Endothelial cell of umbilical vein (primary cell): ENCODE measurements at regions not wholly inside any gene's neighbourhood (a gene's known extent, or its start where the extent isn't known, plus 50 kb on each side); places are given as distances from the start of the nearest gene placed in this dataset.

Experiments used
- BruUV-seq: library from RNA; stranded (reverse); fragments of 400-500 nt; replicated peaks from 2 replicates; lab custom pipeline; 2021; lab: Mats Ljungman, UMichigan
- CTCF ChIA-PET: fragments of 300-600, 350-600 bp; sonication (Branson Sonifier 250); formaldehyde crosslinking; loops from one replicate; lab custom pipeline; 2021; ENCODE audit warnings: antibody characterized with exemption, inconsistent platforms; lab: Charles Lee
- POLR2A ChIA-PET: fragments of 300-600, 350-600 bp; sonication (Branson Sonifier 250); formaldehyde crosslinking; loops from one replicate; lab custom pipeline; 2021; ENCODE audit warnings: antibody characterized with exemption, inconsistent platforms; lab: Charles Lee
- DNase-seq: peaks from one replicate; pipeline ENCODE4 v3.0.0-alpha.2; 2011; ENCODE audit warnings: low read depth, low spot score
- FAIRE-seq: peaks from 2 replicates; lab custom pipeline; 2011; peaks lifted over from hg19 to GRCh38; lab: Jason Lieb, UNC
- H2AFZ ChIP-seq: 2 replicates; pipeline ENCODE4 v1.6.0; 2012; ENCODE audit warnings: low read depth, low read length, control low read depth, inconsistent platforms
- H3K27ac ChIP-seq: 2 replicates; pipeline ENCODE4 v1.5.1; 2011; ENCODE audit warnings: low read depth, mild to moderate bottlenecking, control low read depth, low read length, moderate library complexity; ENCODE audit not compliant: insufficient read depth
- H3K27me3 ChIP-seq, 2 experiments: 2 replicates each; pipeline versions ENCODE4 v1.6.0 to v1.6.1; 2011; ENCODE audit warnings: low read length in 2 of 2, mixed read lengths in 1 of 2; ENCODE audit not compliant: control insufficient read depth in 2 of 2, insufficient read depth in 2 of 2
- H3K36me3 ChIP-seq, 2 experiments: 2 replicates in 1 of 2; 3 replicates in 1 of 2; pipeline ENCODE4 v1.5.1; 2011; ENCODE audit warnings: low read length in 2 of 2, mild to moderate bottlenecking in 1 of 2, moderate library complexity in 1 of 2; ENCODE audit not compliant: control insufficient read depth in 2 of 2, insufficient read depth in 2 of 2; ENCODE audit errors: extremely low read depth in 1 of 2
- H3K4me1 ChIP-seq: 3 replicates; pipeline ENCODE4 v1.5.1; 2011; ENCODE audit warnings: mild to moderate bottlenecking, low read length; ENCODE audit not compliant: control insufficient read depth, insufficient read depth; ENCODE audit errors: extremely low read depth
- H3K4me2 ChIP-seq: 2 replicates; pipeline ENCODE4 v1.6.1; 2011; ENCODE audit warnings: low read length, control low read depth, mixed read lengths; ENCODE audit not compliant: insufficient read depth
- H3K4me3 ChIP-seq, 3 experiments: fragments of 200-600 bp in 1 of 3; sonication (generic), shearing (Covaris generic) in 1 of 3; replicated peaks in 1 of 3; 2 replicates each; pipeline ENCODE4 v1.5.1; 2011 to 2016; ENCODE audit warnings: control low read depth in 3 of 3, low read length in 3 of 3, mild to moderate bottlenecking in 2 of 3, inconsistent platforms in 1 of 3, low read depth in 1 of 3, moderate library complexity in 1 of 3; ENCODE audit not compliant: insufficient read depth in 1 of 3
- H3K79me2 ChIP-seq: 2 replicates; pipeline ENCODE4 v1.6.0; 2012; ENCODE audit warnings: low read length, inconsistent platforms; ENCODE audit not compliant: control insufficient read depth, insufficient read depth
- H3K9ac ChIP-seq: replicated peaks from 2 replicates; pipeline ENCODE3; 2011; ENCODE audit warnings: low read length, control low read depth; ENCODE audit not compliant: insufficient read depth; ENCODE audit errors: extremely low read depth
- H3K9me1 ChIP-seq: replicated peaks from 3 replicates; pipeline ENCODE4 v1.6.0; 2011; ENCODE audit warnings: mild to moderate bottlenecking, low read length; ENCODE audit not compliant: control insufficient read depth, insufficient read depth; ENCODE audit errors: extremely low read depth
- H3K9me3 ChIP-seq: replicated peaks from 2 replicates; pipeline ENCODE4 v1.5.1; 2012; ENCODE audit warnings: low read length, inconsistent platforms; ENCODE audit not compliant: control insufficient read depth, insufficient read depth
- H4K20me1 ChIP-seq: replicated peaks from 2 replicates; pipeline ENCODE3; 2011; ENCODE audit warnings: mild to moderate bottlenecking, low read length; ENCODE audit not compliant: control insufficient read depth, insufficient read depth; ENCODE audit errors: extremely low read depth
- EZH2 ChIP-seq: IDR thresholded peaks from 2 replicates; pipeline ENCODE4 v1.6.1; 2012; ENCODE audit warnings: borderline replicate concordance, low read depth, mild to moderate bottlenecking, moderate library complexity, low read length, inconsistent platforms; ENCODE audit not compliant: severe bottlenecking
- FOS ChIP-seq: IDR thresholded peaks from 2 replicates; pipeline ENCODE4 v1.6.1; 2011; ENCODE audit warnings: mild to moderate bottlenecking, low read length, moderate library complexity, borderline replicate concordance; ENCODE audit not compliant: insufficient read depth
- GATA2 ChIP-seq: IDR thresholded peaks from 2 replicates; pipeline ENCODE4 v1.7.0; 2011; ENCODE audit warnings: low read depth, mild to moderate bottlenecking, moderate library complexity, mixed read lengths, low read length; ENCODE audit not compliant: insufficient read length, insufficient read depth
- JUN ChIP-seq: IDR thresholded peaks from 2 replicates; pipeline ENCODE4 v1.6.1; 2011; ENCODE audit warnings: borderline replicate concordance, low read depth; ENCODE audit not compliant: insufficient read length, insufficient read depth
- MYC ChIP-seq: IDR thresholded peaks from one replicate; pipeline ENCODE4 v1.6.1; 2011; ENCODE audit warnings: mild to moderate bottlenecking, low read depth, low read length
- POLR2A ChIP-seq: IDR thresholded peaks from 2 replicates; pipeline ENCODE4 v1.6.1; 2012; ENCODE audit warnings: low read depth, mild to moderate bottlenecking, control low read depth, low read length
- POLR2AphosphoS5 ChIP-seq: IDR thresholded peaks from 2 replicates; pipeline ENCODE4 v1.6.1; 2012; ENCODE audit warnings: low read depth, mild to moderate bottlenecking, control low read depth, low read length, moderate library complexity; ENCODE audit not compliant: insufficient read depth
- dilution Hi-C: fragments of 300-500 bp; cut with MboI; formaldehyde crosslinking; loops from one replicate; pipeline ENCODE4 v1.15.0; 2019; ENCODE audit warnings: low sequenced_read_pairs; ENCODE audit not compliant: extremely low pct_ligation_motif_present
- intact Hi-C: fragments of 100-400 bp; cut with micrococcal nuclease; formaldehyde crosslinking; loops from one replicate; pipeline ENCODE4 v1.10.0; 2022
- TF ChIP-seq, protein P1 (sequence below), 2 donors: IDR thresholded peaks; 1 replicate in 1 of 2; 2 replicates in 1 of 2; pipeline ENCODE4 v1.5.1; 2011; ENCODE audit warnings: low read length in 2 of 2, mild to moderate bottlenecking in 2 of 2, moderate library complexity in 2 of 2, control low read depth in 1 of 2, inconsistent platforms in 1 of 2, low read depth in 1 of 2; ENCODE audit not compliant: insufficient read depth in 1 of 2; ENCODE audit errors: extremely low read depth in 1 of 2
- TF ChIP-seq, protein P2 (sequence below): IDR thresholded peaks from 2 replicates; pipeline ENCODE4 v1.6.1; 2011; ENCODE audit not compliant: insufficient read depth, insufficient read length

DNA sequence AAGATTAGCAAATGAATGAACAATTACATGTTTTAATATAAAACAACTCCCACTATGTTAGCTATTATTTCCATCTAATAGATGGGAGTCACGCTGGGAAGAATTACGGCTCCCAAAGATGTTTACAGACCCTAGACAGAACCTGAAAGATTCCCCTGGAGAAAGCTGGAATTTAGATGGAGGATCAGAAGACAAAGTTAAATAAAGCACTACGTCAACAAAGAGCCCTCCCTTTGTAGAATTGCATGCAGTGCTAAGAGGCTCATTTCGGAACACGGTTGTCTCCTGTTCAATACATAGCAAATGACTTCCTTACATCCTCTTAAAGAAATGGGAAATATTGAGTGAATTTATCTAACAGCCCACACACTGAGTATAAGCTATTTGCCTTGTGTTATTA lies 328.3 kb downstream of the CBLN4 start:
- intact Hi-C loops: no loop called here
- no peaks in the 10 kb centered on the region for H3K27me3 ChIP-seq
- H3K4me3 ChIP-seq: no peak overlapping the region
- FAIRE-seq: no peak
- no peak overlapping the region for H3K4me2 ChIP-seq
- H4K20me1 ChIP-seq: no peaks in the 10 kb centered on the region
- DNase-seq: no peak
- no peaks in the 10 kb centered on the region for H3K36me3 ChIP-seq
- no peaks in the 10 kb centered on the region for H3K9me1 ChIP-seq
- no peak overlapping the region for H3K27ac ChIP-seq
- H3K79me2 ChIP-seq: no peaks in the 10 kb centered on the region
- no peak for TF ChIP-seq POLR2A
- TF ChIP-seq JUN: no peak
- TF ChIP-seq MYC: no peak
- TF ChIP-seq GATA2: no peak
- TF ChIP-seq, protein P1, sequence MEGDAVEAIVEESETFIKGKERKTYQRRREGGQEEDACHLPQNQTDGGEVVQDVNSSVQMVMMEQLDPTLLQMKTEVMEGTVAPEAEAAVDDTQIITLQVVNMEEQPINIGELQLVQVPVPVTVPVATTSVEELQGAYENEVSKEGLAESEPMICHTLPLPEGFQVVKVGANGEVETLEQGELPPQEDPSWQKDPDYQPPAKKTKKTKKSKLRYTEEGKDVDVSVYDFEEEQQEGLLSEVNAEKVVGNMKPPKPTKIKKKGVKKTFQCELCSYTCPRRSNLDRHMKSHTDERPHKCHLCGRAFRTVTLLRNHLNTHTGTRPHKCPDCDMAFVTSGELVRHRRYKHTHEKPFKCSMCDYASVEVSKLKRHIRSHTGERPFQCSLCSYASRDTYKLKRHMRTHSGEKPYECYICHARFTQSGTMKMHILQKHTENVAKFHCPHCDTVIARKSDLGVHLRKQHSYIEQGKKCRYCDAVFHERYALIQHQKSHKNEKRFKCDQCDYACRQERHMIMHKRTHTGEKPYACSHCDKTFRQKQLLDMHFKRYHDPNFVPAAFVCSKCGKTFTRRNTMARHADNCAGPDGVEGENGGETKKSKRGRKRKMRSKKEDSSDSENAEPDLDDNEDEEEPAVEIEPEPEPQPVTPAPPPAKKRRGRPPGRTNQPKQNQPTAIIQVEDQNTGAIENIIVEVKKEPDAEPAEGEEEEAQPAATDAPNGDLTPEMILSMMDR (IDR thresholded peaks at IDR 0.05; ENCODE audit: extremely low read depth in 1 of 2, insufficient read depth in 1 of 2, low read depth in 1 of 2, low read length in 2 of 2): no peak
- no peak for TF ChIP-seq EZH2
- no peak for TF ChIP-seq POLR2AphosphoS5
- TF ChIP-seq, protein P2, sequence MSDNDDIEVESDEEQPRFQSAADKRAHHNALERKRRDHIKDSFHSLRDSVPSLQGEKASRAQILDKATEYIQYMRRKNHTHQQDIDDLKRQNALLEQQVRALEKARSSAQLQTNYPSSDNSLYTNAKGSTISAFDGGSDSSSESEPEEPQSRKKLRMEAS: no peak
- TF ChIP-seq FOS: no peak
- dilution Hi-C loops: no loop called here
- no peak overlapping the region for H3K9ac ChIP-seq
- no peak overlapping the region for H2AFZ ChIP-seq
- ChIA-PET POLR2A (no interaction called here), CTCF (no interaction called here)
- H3K4me1 ChIP-seq: no peaks in the 10 kb centered on the region
- BruUV-seq: no TSS peak
- peaks cover 2% of the 10 kb centered on the region for H3K9me3 ChIP-seq
